ENCODE measurements at regions not wholly inside any gene's neighbourhood (a gene's known extent, or its start where the extent isn't known, plus 50 kb on each side); places are given as distances from the start of the nearest gene placed in this dataset.

DNA sequence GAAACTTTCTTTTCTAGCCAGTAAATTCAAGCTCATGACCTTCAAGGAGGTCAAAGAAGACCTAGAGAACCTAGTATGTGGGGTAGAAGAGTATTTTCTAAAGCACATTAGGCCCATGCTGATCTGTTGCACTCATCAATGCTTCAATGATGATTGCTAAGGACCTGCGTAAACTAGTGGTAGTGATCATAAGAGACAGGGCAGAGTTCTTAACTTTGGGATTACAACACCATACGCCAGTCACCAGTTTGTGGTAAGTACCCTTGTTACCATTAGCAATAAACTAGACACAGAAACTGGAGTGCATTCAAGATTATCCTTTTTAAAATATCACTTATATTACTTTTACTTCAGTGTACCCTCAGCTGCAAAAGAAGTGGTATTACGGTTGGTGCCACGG is 490.3 kb downstream of the BUD13 start:
- no peak overlapping the region for H3K27ac ChIP-seq
- no peak for DNase-seq (ENCODE audit: low read depth, low spot score)

DNA sequence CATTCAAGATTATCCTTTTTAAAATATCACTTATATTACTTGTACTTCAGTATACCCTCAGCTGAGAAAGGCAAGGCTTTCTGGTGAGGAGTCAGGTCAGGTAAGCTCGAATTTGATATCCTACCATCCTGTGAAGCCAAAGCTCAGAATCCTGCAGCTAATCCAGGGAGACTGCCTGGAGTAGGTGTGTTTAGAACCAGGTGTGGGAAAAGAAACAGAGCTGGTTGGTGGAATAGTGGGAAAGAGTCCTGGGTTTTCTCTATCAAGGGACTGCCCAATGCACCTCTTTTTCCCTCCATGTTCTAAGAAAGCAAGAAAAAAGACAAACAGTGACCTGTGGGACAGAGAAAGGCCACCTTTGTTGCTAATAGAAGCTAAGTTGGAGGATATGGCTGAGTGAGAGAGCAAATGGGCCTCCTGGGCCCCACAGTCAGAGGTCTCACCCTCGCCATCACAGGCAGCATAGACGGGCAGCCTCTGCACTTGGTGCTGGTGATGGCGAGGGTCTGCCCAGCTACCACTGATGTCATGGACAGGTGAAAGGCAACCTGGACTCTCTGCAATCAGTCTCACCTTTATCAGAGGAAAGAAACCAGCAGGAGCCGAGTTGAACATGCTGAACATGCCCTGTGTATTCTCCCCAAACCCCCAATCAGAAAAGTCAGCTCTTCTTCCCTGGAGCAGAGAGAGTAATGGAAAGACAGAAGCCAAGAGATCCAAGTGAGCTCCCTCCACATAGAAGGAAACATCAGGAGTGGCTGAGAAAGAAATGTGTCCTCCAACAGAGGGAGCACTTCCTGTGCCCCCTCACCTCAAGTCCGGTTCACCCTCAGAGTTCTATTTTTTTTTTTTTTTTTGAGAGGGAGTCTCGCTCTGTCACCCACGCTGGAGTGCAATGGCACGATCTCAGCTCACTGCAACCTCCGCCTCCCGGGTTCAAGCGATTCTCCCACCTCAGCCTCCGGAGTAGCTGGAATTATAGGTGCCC is 491.3 kb downstream of the BUD13 start:
- no peak overlapping the region for H3K27ac ChIP-seq
- DNase-seq (ENCODE audit: low read depth, low spot score): no peak

DNA sequence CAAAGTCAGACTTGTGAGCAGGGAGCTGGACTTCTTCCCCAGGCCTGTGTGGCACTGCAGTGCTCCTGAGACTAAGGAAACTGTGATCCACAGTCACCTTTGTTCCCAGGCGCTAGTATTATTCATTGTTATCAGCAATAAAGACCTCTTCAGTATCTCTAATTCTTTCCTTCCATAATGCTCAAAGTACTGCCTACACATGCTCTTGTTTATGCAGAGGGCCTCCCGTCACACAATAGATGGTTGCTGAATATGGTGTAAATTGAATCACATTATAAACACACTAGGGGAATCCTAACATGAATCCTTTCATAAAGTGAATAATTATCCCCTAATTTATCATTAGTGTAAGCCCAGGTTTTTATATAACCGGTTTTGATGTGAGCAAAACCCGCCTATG is 493.3 kb downstream of the BUD13 start:
- DNase-seq (ENCODE audit: low read depth, low spot score): no peak
- no peak overlapping the region for H3K27ac ChIP-seq

DNA sequence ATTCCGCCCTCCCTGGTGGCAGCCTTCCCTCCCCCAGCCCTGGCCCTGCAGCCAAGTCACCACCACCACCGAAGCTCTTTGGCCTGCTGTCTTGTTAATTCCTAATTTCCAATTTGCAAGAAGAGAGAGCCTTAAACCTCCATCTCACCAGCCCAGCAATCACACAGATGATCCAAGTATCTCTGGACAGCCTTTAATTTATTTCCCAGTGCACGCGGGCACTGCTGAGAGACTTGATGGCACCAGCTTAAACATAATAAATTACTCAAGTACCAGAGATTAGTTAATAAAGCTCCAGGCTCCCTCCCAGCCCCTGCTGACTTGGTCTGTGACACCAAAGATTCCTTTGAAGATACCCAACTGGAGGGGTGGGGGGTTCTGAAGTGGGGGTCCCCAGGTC is 494.7 kb downstream of the BUD13 start:
- DNase-seq (ENCODE audit: low read depth, low spot score): no peak
- no peak overlapping the region for H3K27ac ChIP-seq

DNA sequence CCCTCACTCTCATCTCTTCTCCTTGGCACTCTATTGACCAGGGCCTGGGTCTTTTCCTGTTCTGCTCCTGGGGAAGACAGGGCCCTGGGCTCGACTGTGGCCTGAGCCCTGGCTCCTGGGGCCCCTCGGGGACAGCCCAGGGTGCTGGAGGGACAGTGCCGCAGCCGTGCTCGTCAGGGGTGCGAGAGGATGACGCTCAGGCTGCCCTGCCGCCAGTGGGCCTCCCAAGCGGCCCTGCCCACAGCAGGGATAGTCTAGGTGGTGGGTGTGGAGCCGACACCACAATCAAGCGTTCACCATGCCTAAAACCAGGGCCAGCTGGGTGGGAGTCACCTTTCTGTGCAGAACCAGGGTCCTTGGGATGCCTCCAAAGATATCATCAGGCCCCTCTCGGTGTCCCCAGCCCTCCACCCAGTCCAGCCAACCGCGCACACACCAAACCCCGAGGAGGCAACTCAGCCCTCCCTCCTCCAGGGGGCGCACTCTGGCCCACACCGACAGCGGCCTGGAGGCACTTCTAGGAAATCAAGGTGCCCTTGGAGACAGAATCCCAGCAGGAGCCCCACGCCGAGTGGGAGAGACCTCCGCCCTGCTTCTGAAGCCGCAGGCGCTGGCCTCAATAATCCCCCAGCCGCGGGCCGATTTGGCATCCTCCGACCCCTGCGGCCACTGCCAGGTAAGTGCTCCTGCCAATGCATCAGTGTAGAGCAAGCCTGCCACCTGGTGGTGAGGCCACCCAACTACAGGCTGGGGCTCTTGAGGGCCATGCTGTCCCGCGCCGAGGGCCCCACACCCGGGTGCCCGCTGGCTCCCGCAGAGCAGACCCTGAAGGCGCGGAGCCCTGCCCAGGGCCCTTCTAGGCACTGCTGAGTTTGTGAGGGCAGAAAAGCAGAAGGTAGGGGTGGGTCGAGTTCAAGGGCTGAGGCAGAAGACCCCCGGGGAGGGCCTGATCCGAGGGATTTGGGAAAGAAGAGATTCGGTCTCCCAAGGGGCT is 496.4 kb downstream of the BUD13 start:
- DNase-seq (ENCODE audit: low read depth, low spot score): peak; percentile 29
- H3K27ac ChIP-seq: no peak overlapping the region

DNA sequence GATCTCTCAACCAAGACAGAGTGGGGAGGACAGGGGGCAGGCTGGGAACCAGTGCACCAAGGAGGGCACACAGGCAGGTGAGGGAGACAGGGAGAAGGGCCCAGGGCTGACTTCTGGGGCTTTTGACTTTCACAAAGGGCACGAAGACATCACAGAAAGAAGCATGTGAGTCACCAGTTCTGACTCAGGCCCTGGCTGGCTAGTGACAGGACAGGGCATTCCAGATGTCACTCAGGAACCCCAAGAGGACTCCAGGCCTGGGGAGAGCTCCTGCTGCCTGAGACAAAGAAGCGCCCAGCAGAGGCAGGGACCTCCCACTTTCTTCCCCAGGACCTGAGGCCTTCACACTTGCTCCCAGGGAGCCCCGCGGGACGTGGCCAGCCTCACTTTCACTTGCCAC is 497.2 kb downstream of the BUD13 start:
- no peak for DNase-seq (ENCODE audit: low read depth, low spot score)
- no peak overlapping the region for H3K27ac ChIP-seq

DNA sequence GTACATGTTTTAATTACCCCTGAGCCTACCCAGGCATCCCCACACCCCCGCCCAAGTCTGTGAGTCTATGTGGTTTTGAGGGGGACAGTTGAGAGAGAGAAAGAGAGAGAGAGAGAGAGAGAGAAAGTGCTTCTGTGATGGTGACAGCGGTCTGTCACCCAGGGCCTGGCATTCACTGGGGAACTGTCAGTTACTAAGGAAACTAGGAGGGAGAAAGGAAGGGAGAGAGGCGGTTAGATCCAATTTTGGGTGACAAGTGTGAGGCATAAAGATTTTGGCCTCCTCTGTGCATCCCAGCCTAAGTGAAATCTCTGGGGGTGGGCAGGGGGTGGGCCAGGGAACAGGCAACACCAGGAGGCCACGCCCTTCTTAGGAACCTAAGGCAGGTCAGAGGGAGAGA is 498.3 kb downstream of the BUD13 start:
- DNase-seq (ENCODE audit: low read depth, low spot score): no peak
- H3K27ac ChIP-seq: no peak overlapping the region

DNA sequence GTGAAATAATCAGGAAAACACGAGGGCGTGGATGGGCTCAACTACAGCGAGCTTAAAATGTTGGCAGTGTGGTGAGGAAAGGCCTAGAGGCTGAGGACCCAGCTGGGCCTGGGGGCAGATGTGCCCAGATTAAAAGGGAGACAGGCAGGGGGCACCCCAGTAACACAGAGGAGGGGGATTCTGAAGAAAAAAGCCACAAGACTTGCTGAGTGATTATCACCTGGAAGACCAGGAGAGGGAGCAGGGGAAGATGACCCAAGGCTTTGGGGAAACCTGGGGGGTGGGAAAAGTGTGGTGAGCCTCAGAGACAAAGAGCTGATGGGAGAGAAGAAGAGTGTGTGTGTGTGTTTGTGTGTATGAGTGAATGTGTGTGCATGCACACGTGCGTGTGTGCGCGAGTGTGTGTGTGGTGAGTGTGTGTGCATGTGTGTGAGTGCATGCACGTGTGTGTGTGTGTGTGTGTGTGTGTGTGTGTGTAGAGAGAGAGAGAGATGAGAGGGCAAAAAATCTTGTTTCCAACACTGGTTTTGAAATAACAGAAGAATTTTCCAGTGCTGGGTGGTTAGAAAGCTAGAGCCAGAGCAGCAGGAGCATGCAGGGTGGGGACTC is 500.5 kb downstream of the BUD13 start:
- no peak overlapping the region for H3K27ac ChIP-seq
- DNase-seq (ENCODE audit: low read depth, low spot score): no peak

DNA sequence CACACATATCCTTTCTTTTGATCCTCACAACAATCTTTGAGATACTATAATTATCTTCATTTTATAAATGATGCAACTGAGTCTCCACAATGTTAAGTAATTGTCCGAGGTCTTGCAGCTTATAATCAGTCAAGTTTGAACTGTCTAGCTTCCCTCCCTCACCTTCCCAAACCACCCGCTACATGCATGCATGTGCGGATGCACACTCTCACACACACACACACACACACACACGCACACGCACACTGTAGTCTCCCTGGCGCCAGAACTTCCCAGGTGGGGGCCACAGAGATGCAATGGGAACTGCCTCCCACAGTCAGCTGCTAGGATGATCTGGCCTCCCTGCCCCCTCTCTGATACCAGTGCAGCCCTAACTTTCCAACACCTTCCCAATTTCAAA is 501.3 kb downstream of the BUD13 start:
- no peak for DNase-seq (ENCODE audit: low read depth, low spot score)

DNA sequence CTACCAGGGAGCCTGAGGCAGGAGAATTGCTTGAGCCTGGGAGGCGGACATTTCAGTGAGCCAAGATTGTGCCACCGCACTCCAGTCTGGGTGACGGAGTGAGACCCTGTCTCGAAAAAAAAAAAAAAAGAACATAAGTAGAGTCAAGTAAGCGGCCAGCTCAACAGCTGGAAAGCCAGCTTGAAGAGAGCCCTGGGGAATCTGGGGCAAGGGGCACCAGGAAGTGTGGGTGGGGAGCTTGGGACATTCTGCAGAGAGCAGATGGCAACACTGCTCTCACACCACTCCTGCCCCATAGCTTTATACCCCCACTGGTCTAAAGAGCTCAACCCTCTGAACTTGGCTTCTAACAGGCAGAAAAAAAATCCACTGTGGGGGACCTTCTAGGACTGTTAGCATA is 505.6 kb downstream of the BUD13 start:
- DNase-seq (ENCODE audit: low read depth, low spot score): no peak
- no peak overlapping the region for H3K27ac ChIP-seq

More for the DNA sequence above, 501.3 kb downstream of the BUD13 start:
- no peak overlapping the region for H3K27ac ChIP-seq

DNA sequence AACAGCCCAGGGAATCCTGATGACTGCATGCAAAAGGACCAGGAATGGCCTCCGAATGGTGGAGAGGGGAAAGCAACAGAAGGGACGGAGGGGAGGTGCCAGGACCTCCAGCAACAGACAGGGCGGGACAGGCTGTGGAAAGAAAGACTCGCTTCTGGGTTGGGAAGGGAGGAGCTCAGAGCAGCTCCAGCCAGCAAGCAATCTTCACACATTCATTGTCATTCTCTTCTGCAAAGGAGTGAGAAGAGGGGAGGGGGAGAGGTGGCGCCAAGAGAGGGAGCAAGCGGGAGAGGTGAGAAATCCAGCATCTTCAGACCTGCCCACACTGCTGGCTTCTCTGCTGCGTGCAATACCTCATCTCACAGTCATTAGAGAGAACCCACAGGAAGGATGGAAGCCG is 509.0 kb downstream of the BUD13 start:
- no peak for DNase-seq (ENCODE audit: low read depth, low spot score)
- H3K27ac ChIP-seq: no peak overlapping the region

DNA sequence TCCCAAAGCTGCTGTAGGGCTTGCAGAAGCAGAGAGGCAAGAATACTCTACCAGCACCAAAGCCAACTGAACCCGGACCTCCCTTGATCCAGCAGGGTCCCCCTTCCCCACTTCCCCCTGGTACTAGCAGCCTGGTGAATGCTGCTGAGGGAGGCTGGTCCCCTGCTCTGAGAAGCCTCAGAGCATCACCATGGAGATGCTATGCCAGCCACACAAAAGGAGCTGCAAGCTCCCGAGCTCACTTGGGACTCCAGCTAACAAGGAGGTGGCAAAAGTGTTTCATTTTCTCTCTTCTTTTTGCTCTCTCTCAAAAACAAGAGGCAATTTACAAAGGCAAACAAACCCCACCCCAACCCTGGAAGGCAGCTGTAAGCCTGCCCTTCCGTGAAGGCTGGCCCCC is 509.8 kb downstream of the BUD13 start:
- no peak overlapping the region for H3K27ac ChIP-seq
- DNase-seq (ENCODE audit: low read depth, low spot score): no peak

DNA sequence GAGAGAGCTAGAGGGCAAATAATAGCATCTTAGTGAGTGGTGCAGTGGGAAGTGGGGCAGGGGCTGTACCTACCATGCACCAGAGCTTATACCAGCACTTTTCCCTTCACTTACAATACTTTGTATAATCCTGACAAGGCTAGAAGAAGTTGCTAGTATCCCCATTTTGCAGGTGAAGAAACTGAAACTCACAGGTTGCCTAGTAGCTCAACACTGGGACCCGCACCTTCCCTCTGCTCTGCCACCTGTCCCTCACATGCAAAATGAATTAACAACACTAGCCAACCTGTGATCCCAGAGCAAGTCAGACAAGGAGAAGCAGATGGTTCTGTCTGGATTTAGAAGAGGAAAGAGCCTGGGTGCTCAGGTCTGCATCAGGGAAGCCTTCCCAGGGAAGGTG is 510.4 kb downstream of the BUD13 start:
- DNase-seq (ENCODE audit: low read depth, low spot score): no peak
- no peak overlapping the region for H3K27ac ChIP-seq

DNA sequence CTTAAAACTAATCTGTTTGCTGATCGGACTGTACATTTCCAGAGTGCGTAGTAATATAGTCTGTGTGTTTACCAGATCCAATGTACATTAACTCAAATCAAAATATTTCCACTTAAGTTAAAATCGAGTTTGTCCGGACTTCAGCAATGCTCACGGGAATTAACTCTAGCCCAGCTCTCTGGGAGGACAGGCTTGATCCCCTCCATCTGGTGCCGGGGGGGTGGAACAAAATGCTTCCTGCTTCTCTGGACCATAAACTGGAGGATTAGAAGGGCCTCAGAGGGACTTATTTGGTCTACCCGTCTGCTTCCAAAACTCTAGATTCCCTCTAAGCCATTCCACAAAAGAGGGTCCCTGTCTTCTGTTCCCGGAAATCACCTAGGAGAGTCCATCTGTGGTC is 511.2 kb downstream of the BUD13 start:
- DNase-seq (ENCODE audit: low read depth, low spot score): no peak
- H3K27ac ChIP-seq: no peak overlapping the region

DNA sequence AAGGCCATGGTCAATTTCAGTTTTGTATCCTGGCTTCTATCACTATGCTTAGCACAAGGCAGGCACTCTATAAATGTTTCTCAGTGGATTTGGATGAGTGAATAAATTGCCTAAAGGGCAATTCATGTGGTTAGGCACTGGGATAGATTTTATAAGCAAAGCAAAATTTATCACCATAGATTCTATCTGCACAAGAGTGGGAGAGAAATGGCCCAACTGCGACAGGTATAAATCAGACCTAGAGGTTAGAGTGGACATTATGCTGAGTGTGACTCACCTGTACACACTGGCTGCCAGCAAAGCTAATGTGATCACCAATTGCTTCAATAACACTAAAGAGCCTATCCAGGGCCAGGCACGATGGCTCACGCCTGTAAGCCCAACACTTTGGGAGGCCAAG is 514.0 kb downstream of the BUD13 start:
- no peak overlapping the region for H3K27ac ChIP-seq
- no peak for DNase-seq (ENCODE audit: low read depth, low spot score)

DNA sequence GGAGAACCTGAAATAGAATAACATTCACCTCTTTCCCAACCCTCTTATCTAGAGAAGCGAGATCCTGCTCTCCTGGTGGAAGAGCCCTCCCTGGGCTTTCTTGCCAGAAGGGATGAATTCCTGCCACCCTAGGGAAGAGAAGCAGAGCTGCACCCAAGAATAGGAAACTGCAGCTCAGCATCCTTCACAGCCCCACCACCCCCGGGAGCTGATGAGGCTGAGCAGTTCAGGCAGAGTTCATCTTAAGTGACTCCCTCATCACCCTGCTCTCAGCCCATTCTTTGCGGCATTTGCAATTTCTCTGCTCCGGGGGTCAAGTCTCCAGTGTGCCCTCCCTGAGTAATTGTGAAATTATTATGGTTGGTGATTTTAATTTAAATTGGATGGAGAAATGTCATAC is 514.9 kb downstream of the BUD13 start:
- no peak overlapping the region for H3K27ac ChIP-seq
- no peak for DNase-seq (ENCODE audit: low read depth, low spot score)

DNA sequence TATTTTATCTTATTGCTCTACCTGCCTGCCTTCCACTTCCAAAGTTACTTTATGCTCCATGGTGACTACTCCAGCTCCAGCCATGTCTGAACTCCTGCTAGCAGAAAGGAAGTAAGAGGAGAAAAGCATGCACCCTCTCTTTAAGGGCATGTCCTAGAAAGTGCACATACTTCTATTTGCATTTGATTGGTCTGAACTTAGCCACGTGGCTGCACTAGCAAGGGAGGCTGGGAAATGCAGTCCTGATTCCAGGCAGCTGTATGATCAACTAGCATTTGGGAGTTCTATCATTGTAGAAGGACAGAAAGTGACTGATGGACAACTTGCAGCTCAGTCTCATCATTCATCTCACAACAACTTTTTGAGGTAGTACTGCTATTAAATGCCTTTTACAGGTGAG is 515.7 kb downstream of the BUD13 start:
- H3K27ac ChIP-seq: no peak overlapping the region
- no peak for DNase-seq (ENCODE audit: low read depth, low spot score)

DNA sequence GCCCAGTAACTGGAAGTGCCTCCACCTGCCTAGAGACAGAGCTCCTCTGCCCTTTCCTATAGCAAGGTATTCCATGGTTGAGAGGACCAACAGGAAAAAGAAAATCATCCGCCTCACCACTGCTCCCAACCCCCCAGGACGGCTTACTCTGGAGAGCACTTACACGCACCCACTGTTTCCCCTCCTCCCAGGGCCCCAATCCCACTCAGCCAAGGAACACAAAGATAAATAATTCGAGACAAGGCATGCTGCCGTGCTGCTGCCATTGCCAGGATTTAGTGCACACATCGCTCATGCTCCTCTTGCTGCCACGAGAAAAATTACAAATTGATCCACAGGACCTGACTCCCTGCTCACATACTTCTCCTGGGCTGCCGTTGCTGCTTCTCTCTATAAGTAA is 516.6 kb downstream of the BUD13 start:
- no peak for DNase-seq (ENCODE audit: low read depth, low spot score)
- H3K27ac ChIP-seq: no peak overlapping the region

DNA sequence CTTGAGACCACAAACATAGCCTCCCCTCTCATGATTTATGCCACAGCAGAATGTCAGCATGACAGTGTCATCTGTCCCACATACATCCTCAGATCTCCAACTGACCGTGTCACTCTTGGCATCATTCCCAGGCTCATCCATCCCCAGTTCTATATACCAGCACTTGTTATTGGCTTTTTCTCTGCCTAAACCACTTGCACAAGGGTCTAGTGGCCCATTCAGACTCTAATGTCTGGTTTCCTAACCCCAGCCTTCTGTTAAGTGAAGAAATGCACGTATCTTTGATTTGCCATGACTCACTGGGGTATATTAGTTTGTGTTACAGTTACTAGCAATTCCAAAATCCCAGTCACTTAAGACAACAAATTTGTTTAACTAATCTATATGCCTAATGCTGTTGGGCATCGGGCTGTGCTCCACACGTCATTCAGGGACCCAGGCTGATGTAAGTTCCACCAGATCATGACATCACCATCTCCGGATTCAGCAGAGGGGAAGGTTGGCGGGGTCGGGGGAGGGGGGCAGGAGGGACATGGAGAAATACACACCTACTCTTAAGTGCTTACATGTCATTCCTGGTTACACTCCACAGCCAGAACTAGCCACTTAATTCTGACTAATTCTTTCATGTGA is 517.4 kb downstream of the BUD13 start:
- DNase-seq (ENCODE audit: low read depth, low spot score): no peak
- no peak overlapping the region for H3K27ac ChIP-seq

DNA sequence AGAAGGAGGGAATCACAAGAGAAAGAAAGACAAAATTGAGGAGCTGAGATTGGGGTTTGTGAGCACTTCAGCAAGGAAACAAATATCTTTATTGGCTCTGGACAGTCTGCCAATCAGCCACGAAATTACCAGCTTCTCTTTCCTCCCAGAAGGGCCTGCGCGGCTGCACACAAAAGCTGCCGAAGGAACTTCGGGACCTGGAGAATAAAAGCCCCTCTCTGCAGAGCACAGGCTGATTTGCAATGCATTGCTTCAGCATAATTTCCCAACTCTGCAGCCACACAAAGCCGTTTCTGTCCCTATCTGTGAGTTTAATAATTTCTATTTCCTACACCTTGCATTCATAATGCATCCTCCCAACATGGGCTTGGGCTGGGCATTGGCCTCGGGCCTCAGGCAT is 522.6 kb downstream of the BUD13 start:
- DNase-seq (ENCODE audit: low read depth, low spot score): no peak
- H3K27ac ChIP-seq: no peak overlapping the region
